ENCODE measurements at regions not wholly inside any gene's neighbourhood (a gene's known extent, or its start where the extent isn't known, plus 50 kb on each side); places are given as distances from the start of the nearest gene placed in this dataset.

GRCh38 chr5:84805473-84805872, 420.8 kb upstream of the EDIL3 start:
- TF ChIP-seq FOXK2 (IDR thresholded peaks at IDR 0.05) (no peak), PKNOX1 (IDR thresholded peaks at IDR 0.05) (no peak), SP1 (IDR thresholded peaks at IDR 0.05) (no peak), BHLHE40 (IDR thresholded peaks at IDR 0.05; ENCODE audit: borderline replicate concordance) (no peak), ARNT (IDR thresholded peaks at IDR 0.05) (no peak), HDGF (IDR thresholded peaks at IDR 0.05; ENCODE audit: borderline replicate concordance) (no peak), ZNF384 (IDR thresholded peaks at IDR 0.05) (no peak), FOXM1 (IDR thresholded peaks at IDR 0.05; ENCODE audit: borderline replicate concordance) (no peak), L3MBTL2 (conservative IDR thresholded peaks at IDR 0.05) (no peak), NFRKB (IDR thresholded peaks at IDR 0.05) (no peak), ELF4 (IDR thresholded peaks at IDR 0.05) (no peak), FOXA1 (IDR thresholded peaks at IDR 0.05) (no peak)
